NB4 (cell line): ENCODE measurements at regions not wholly inside any gene's neighbourhood (a gene's known extent, or its start where the extent isn't known, plus 50 kb on each side); places are given as distances from the start of the nearest gene placed in this dataset.

Source experiments
- MYC ChIP-seq: IDR thresholded peaks from 2 replicates; pipeline ENCODE4 v1.6.1; 2011; ENCODE audit warnings: low read depth, low read length
- TF ChIP-seq, protein P1 (sequence below): IDR thresholded peaks from one replicate; pipeline ENCODE4 v1.5.1; 2012; ENCODE audit warnings: low read depth, low read length

DNA sequence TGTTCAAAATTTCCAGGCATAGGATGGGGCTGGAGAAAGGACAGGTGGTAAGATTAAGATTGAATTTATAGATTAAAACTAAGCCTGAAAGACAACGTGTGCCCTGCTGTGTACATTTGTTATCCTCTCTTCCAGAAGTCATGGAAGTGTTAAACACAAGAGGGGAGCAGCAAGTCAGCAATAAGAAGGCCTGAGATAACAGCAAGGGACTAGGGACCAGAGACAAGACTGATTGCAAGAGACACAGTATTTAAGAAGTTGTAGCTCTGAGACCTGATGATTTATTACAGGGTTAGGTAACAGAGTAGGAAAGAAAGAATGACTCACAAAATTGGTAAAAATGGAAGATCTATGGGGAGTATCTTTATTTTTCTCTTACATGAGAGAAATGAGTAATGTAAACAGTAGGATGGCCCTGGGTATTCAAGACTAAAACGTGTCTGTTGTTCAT is 55.7 kb upstream of the COL1A2 start:
- TF ChIP-seq, protein P1, sequence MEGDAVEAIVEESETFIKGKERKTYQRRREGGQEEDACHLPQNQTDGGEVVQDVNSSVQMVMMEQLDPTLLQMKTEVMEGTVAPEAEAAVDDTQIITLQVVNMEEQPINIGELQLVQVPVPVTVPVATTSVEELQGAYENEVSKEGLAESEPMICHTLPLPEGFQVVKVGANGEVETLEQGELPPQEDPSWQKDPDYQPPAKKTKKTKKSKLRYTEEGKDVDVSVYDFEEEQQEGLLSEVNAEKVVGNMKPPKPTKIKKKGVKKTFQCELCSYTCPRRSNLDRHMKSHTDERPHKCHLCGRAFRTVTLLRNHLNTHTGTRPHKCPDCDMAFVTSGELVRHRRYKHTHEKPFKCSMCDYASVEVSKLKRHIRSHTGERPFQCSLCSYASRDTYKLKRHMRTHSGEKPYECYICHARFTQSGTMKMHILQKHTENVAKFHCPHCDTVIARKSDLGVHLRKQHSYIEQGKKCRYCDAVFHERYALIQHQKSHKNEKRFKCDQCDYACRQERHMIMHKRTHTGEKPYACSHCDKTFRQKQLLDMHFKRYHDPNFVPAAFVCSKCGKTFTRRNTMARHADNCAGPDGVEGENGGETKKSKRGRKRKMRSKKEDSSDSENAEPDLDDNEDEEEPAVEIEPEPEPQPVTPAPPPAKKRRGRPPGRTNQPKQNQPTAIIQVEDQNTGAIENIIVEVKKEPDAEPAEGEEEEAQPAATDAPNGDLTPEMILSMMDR = no peak
- TF ChIP-seq MYC = no peak
